HCT116 (cell line): ENCODE measurements at regions not wholly inside any gene's neighbourhood (a gene's known extent, or its start where the extent isn't known, plus 50 kb on each side); places are given as distances from the start of the nearest gene placed in this dataset.

ENCODE experiments used
- ATAC-seq: fragments of 200-7000 bp; cut with Tn5 transposase; 2 replicates; pipeline ENCODE4 v1.9.1; 2020; ENCODE audit warnings: mild to moderate bottlenecking, moderate library complexity
- BruUV-seq: library from RNA; stranded (reverse); fragments of 400-500 nt; replicated peaks from 2 replicates; lab custom pipeline; 2021; lab: Mats Ljungman, UMichigan
- CTCF ChIA-PET: fragments of 300-600 bp; sonication (Branson Sonifier 250); formaldehyde crosslinking; loops from one replicate; lab custom pipeline; 2021; ENCODE audit warnings: antibody characterized with exemption; lab: Charles Lee
- POLR2A ChIA-PET: fragments of 300-600, 350-600 bp; sonication (Branson Sonifier 250); formaldehyde crosslinking; loops from one replicate; lab custom pipeline; 2021; ENCODE audit warnings: antibody characterized with exemption; lab: Charles Lee
- RAD21 ChIA-PET, 2 experiments: fragments of 300-600 bp; sonication (Branson Sonifier 250); formaldehyde crosslinking; loops; one replicate each; lab custom pipeline; 2023; ENCODE audit warnings: low total read pairs in 2 of 2; ENCODE audit not compliant: uncharacterized antibody in 2 of 2, unreplicated experiment in 2 of 2, low non-redundant PET in 1 of 2; lab: Charles Lee
- DNase-seq: peaks from one replicate; pipeline ENCODE4 v3.0.0-alpha.2; 2010; ENCODE audit warnings: low read depth, low spot score
- H2AFZ ChIP-seq: fragments of 200-600 bp; shearing (Covaris generic), sonication (generic); 2 replicates; pipeline ENCODE4 v1.6.1; 2017; ENCODE audit warnings: low read depth, mixed run types, mixed read lengths, antibody characterized with exemption, low read length; ENCODE audit not compliant: poor library complexity, severe bottlenecking
- H3K27ac ChIP-seq: 2 replicates; pipeline ENCODE4 v1.5.1; 2012; ENCODE audit warnings: low read depth, low read length
- H3K27me3 ChIP-seq: fragments of 200-600 bp; sonication (generic); 2 replicates; pipeline ENCODE4 v1.6.1; 2016; ENCODE audit warnings: mixed run types, low read length, mixed read lengths; ENCODE audit not compliant: insufficient read depth
- H3K36me3 ChIP-seq, 2 experiments: fragments of 200-500 bp in 1 of 2; fragments of 200-600 bp in 1 of 2; sonication (Bioruptor generic) in 1 of 2; sonication (generic) in 1 of 2; 2 replicates each; pipeline versions ENCODE4 v1.5.1 to v1.6.1; 2014 to 2016; ENCODE audit warnings: low read length in 2 of 2, inconsistent platforms in 1 of 2, mixed read lengths in 1 of 2, mixed run types in 1 of 2; ENCODE audit not compliant: insufficient read depth in 2 of 2, control insufficient read depth in 1 of 2
- H3K4me1 ChIP-seq, 2 experiments: fragments of 200-600 bp in 1 of 2; sonication (generic) in 1 of 2; 2 replicates each; pipeline versions ENCODE4 v1.5.1 to v1.6.1; 2012 to 2017; ENCODE audit warnings: low read length in 2 of 2, inconsistent platforms in 1 of 2, mild to moderate bottlenecking in 1 of 2, mixed read lengths in 1 of 2, mixed run types in 1 of 2, moderate library complexity in 1 of 2; ENCODE audit not compliant: insufficient read depth in 2 of 2, control insufficient read depth in 1 of 2
- H3K4me2 ChIP-seq: fragments of 200-600 bp; sonication (generic); 2 replicates; pipeline ENCODE4 v1.6.1; 2017; ENCODE audit warnings: mixed run types, low read length, mixed read lengths
- H3K4me3 ChIP-seq, 2 experiments: fragments of 200-600 bp in 1 of 2; sonication (generic) in 1 of 2; replicated peaks in 1 of 2; 2 replicates each; pipeline ENCODE4 v1.5.1; 2011 to 2016; ENCODE audit warnings: low read length in 2 of 2, control low read depth in 1 of 2, low read depth in 1 of 2, mild to moderate bottlenecking in 1 of 2, mixed read lengths in 1 of 2, mixed run types in 1 of 2
- H3K79me2 ChIP-seq: fragments of 200-600 bp; sonication (generic); 2 replicates; pipeline ENCODE4 v1.6.1; 2017; ENCODE audit warnings: mild to moderate bottlenecking, mixed run types, low read length, moderate library complexity, mixed read lengths; ENCODE audit not compliant: insufficient read depth
- H3K9ac ChIP-seq: fragments of 200-600 bp; sonication (generic); 2 replicates; pipeline ENCODE4 v1.6.1; 2016; ENCODE audit warnings: low read length, mixed read lengths
- H3K9me2 ChIP-seq: fragments of 200-600 bp; sonication (generic), shearing (Covaris generic); 2 replicates; pipeline ENCODE4 v1.6.1; 2017; ENCODE audit warnings: mixed run types, mild to moderate bottlenecking, moderate library complexity; ENCODE audit not compliant: insufficient read depth
- H3K9me3 ChIP-seq, 2 experiments: fragments of 200-500 bp in 1 of 2; fragments of 200-600 bp in 1 of 2; sonication (Bioruptor generic) in 1 of 2; sonication (generic) in 1 of 2; 2 replicates each; pipeline ENCODE4 v1.6.1; 2014 to 2017; ENCODE audit warnings: low read length in 2 of 2, mixed read lengths in 2 of 2, inconsistent platforms in 1 of 2, low read depth in 1 of 2, mild to moderate bottlenecking in 1 of 2, mixed run types in 1 of 2, moderate library complexity in 1 of 2; ENCODE audit not compliant: control insufficient read depth in 1 of 2, insufficient read depth in 1 of 2
- H4K20me1 ChIP-seq: fragments of 200-600 bp; sonication (generic), shearing (Covaris generic); 2 replicates; pipeline ENCODE4 v1.6.1; 2017; ENCODE audit warnings: mixed run types, mild to moderate bottlenecking, moderate library complexity; ENCODE audit not compliant: insufficient read depth
- ELF1 ChIP-seq: IDR thresholded peaks from 2 replicates; pipeline ENCODE4 v1.6.1; 2012; ENCODE audit warnings: low read depth, borderline replicate concordance
- RAD21 ChIP-seq: IDR thresholded peaks from 2 replicates; pipeline ENCODE4 v1.6.1; 2012; ENCODE audit warnings: low read depth, mild to moderate bottlenecking
- SIN3A ChIP-seq: IDR thresholded peaks from 2 replicates; pipeline ENCODE4 v1.6.1; 2012; ENCODE audit warnings: low read depth
- ZFX ChIP-seq: fragments of 450-650 bp; IDR thresholded peaks from 2 replicates; pipeline ENCODE4 v1.6.1; 2017
- intact Hi-C: fragments of 100-400 bp; cut with micrococcal nuclease; formaldehyde crosslinking; loops from 2 replicates; pipeline ENCODE4 v1.10.0; 2022
- TF ChIP-seq, protein P1 (sequence below): IDR thresholded peaks from 2 replicates; pipeline ENCODE4 v1.6.1; 2012
- TF ChIP-seq, protein P2 (sequence below): IDR thresholded peaks from 2 replicates; pipeline ENCODE4 v1.6.1; 2011; ENCODE audit warnings: mild to moderate bottlenecking, low read length, moderate library complexity; ENCODE audit not compliant: insufficient replicate concordance; ENCODE audit errors: extremely low read depth

DNA sequence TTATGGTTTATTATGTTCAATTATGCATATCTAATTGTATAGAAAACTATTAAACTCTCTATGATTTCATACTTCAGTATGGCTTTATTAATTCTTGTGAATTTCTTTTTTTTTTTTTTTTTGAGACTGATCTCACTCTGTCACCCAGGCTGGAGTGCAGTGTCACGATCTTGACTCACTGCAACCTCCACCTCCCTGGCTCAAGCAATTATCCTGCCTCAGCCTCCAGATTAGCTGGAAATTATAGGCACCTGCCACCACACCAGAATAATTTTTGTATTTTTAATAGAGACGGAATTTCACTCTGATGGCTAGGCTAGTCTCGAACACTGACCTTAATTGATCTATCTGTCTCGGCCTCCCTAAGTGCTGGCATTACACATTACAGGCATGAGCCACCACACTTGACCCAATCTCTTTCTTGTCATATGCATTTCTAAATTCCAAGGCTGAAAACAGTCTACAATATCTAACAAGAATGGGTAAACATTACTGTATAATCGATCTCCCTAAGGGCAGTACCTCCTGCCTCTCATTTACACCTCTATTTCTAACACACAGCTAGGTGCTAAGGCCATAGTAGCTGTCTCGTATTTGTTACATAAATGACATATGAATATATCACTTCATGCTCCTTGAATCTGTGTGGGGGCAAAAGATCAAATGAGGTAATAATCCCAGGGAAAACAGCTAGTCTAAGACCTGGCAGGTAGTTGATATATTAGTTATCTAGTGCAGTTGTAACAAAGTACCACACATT, 258.2 kb upstream of the CDH8 start:
- Histone ChIP-seq H3K9me3 (peaks cover 10 to 16% of the 10 kb centered on the region in 2 experiments; a peak in 2 of 4 replicates), H3K9me2 (no peaks in the 10 kb centered on the region), H3K4me3 (no peak overlapping the region), H4K20me1 (no peaks in the 10 kb centered on the region), H3K9ac (no peak overlapping the region), H3K4me1 (no peaks in the 10 kb centered on the region), H3K27ac (no peak overlapping the region), H3K27me3 (no peaks in the 10 kb centered on the region), H3K4me2 (no peak overlapping the region), H3K36me3 (no peaks in the 10 kb centered on the region), H3K79me2 (no peaks in the 10 kb centered on the region), H2AFZ (no peak overlapping the region)
- ChIA-PET CTCF (no interaction called here), POLR2A (no interaction called here), RAD21 (no interaction called here)
- TF ChIP-seq ZFX (no peak), SIN3A (no peak), ELF1 (no peak), RAD21 (no peak)
- TF ChIP-seq, protein P1, sequence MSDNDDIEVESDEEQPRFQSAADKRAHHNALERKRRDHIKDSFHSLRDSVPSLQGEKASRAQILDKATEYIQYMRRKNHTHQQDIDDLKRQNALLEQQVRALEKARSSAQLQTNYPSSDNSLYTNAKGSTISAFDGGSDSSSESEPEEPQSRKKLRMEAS, result no peak
- TF ChIP-seq, protein P2, sequence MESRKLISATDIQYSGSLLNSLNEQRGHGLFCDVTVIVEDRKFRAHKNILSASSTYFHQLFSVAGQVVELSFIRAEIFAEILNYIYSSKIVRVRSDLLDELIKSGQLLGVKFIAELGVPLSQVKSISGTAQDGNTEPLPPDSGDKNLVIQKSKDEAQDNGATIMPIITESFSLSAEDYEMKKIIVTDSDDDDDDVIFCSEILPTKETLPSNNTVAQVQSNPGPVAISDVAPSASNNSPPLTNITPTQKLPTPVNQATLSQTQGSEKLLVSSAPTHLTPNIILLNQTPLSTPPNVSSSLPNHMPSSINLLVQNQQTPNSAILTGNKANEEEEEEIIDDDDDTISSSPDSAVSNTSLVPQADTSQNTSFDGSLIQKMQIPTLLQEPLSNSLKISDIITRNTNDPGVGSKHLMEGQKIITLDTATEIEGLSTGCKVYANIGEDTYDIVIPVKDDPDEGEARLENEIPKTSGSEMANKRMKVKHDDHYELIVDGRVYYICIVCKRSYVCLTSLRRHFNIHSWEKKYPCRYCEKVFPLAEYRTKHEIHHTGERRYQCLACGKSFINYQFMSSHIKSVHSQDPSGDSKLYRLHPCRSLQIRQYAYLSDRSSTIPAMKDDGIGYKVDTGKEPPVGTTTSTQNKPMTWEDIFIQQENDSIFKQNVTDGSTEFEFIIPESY, result no peak
- DNase-seq (no peak), ATAC-seq (no peak)
- intact Hi-C loops, result no loop called here
- BruUV-seq, result no TSS peak
